GM12878 (cell line): ENCODE measurements at regions not wholly inside any gene's neighbourhood (a gene's known extent, or its start where the extent isn't known, plus 50 kb on each side); places are given as distances from the start of the nearest gene placed in this dataset.

ENCODE experiments used
- ATAC-seq: fragments of 200-7000 bp; cut with Tn5 transposase; 3 replicates; pipeline ENCODE4 v1.9.1; 2020; ENCODE audit warnings: mild to moderate bottlenecking, moderate library complexity
- BruUV-seq: library from RNA; stranded (reverse); fragments of 400-500 nt; replicated peaks from 2 replicates; lab custom pipeline; 2021; lab: Mats Ljungman, UMichigan
- CTCF ChIA-PET: fragments of 300-600 bp; sonication (Branson Sonifier 250); formaldehyde crosslinking; extraction: SDS; loops from one replicate; lab custom pipeline; 2021; ENCODE audit warnings: inconsistent platforms; lab: Yijun Ruan, JAX
- POLR2A ChIA-PET: fragments of 350-600 bp; formaldehyde crosslinking; extraction: SDS; loops from one replicate; lab custom pipeline; 2021; ENCODE audit warnings: inconsistent platforms; lab: Charles Lee
- RAD21 ChIA-PET: fragments of 300-600 bp; sonication (Branson Sonifier 250); formaldehyde crosslinking; loops from one replicate; lab custom pipeline; 2023; ENCODE audit warnings: antibody characterized with exemption; ENCODE audit not compliant: unreplicated experiment; lab: Charles Lee
- SMC1A ChIA-PET: fragments of 300-600 bp; sonication (Branson Sonifier 250); formaldehyde crosslinking; loops from one replicate; lab custom pipeline; 2023; ENCODE audit not compliant: unreplicated experiment, uncharacterized antibody; lab: Charles Lee
- DNase-seq: peaks from one replicate; pipeline ENCODE4 v3.0.0-alpha.2; 2011; ENCODE audit warnings: low read depth, low spot score
- FAIRE-seq: peaks from 3 replicates; lab custom pipeline; 2011; peaks lifted over from hg19 to GRCh38; lab: Jason Lieb, UNC
- H2AFZ ChIP-seq: 2 replicates; pipeline ENCODE4 v1.6.0; 2011; ENCODE audit warnings: low read depth, low read length, control low read depth; ENCODE audit not compliant: control insufficient read depth
- H3K27ac ChIP-seq: 2 replicates; pipeline ENCODE4 v1.5.1; 2011; ENCODE audit warnings: control low read depth; ENCODE audit not compliant: control insufficient read depth, insufficient read depth
- H3K27me3 ChIP-seq, 2 experiments: replicated peaks in 1 of 2; 2 replicates each; pipeline versions ENCODE4 v1.6.0 to v1.6.1; 2011; ENCODE audit warnings: low read length in 1 of 2; ENCODE audit not compliant: control insufficient read depth in 2 of 2, insufficient read depth in 2 of 2
- H3K36me3 ChIP-seq, 2 experiments: 2 replicates each; pipeline ENCODE4 v1.5.1; 2011; ENCODE audit warnings: low read length in 1 of 2; ENCODE audit not compliant: control insufficient read depth in 2 of 2, insufficient read depth in 2 of 2
- H3K4me1 ChIP-seq: 2 replicates; pipeline ENCODE4 v1.6.1; 2011; ENCODE audit warnings: mild to moderate bottlenecking, low read length, moderate library complexity, mixed read lengths; ENCODE audit not compliant: control insufficient read depth, insufficient read depth
- H3K4me2 ChIP-seq: 2 replicates; pipeline ENCODE4 v1.6.0; 2011; ENCODE audit warnings: control low read depth; ENCODE audit not compliant: control insufficient read depth, insufficient read depth
- H3K4me3 ChIP-seq: fragments of 200-600 bp; sonication (generic); 2 replicates; pipeline ENCODE4 v1.5.1; 2016
- H3K79me2 ChIP-seq: 2 replicates; pipeline ENCODE4 v1.6.0; 2011; ENCODE audit warnings: low read length; ENCODE audit not compliant: control insufficient read depth, insufficient read depth
- H3K9ac ChIP-seq: 2 replicates; pipeline ENCODE4 v1.8.0; 2011; ENCODE audit warnings: low read length, control low read depth, mixed read lengths; ENCODE audit not compliant: control insufficient read depth, insufficient read depth
- H3K9me3 ChIP-seq: replicated peaks from 3 replicates; pipeline ENCODE4 v1.5.1; 2011; ENCODE audit warnings: mild to moderate bottlenecking, low read length; ENCODE audit not compliant: control insufficient read depth, insufficient read depth
- H4K20me1 ChIP-seq: 2 replicates; pipeline ENCODE4 v1.6.0; 2011; ENCODE audit not compliant: control insufficient read depth, insufficient read depth
- ASH2L ChIP-seq: fragments of 300-600, 200-600 bp; sonication (generic); IDR thresholded peaks from 2 replicates; pipeline ENCODE4 v1.6.1; 2017; ENCODE audit warnings: low read depth, mild to moderate bottlenecking, borderline replicate concordance
- JUND ChIP-seq: IDR thresholded peaks from 2 replicates; pipeline ENCODE4 v1.6.1; 2012; ENCODE audit warnings: low read depth, mild to moderate bottlenecking, low read length, improper control_type of control experiment, moderate library complexity
- NR2F1 ChIP-seq: fragments of 450-650 bp; conservative IDR thresholded peaks from 2 replicates; pipeline ENCODE4 v1.6.1; 2017; ENCODE audit warnings: mild to moderate bottlenecking
- PAX8 ChIP-seq: fragments of 450-650 bp; IDR thresholded peaks from 2 replicates; pipeline ENCODE4 v1.6.1; 2017; ENCODE audit warnings: mild to moderate bottlenecking, moderate library complexity
- SIN3A ChIP-seq: IDR thresholded peaks from 2 replicates; pipeline ENCODE4 v1.6.1; 2012; ENCODE audit warnings: low read depth, low read length, improper control_type of control experiment
- STAT1 ChIP-seq: fragments of 450-650 bp; conservative IDR thresholded peaks from 2 replicates; pipeline ENCODE4 v1.6.1; 2014; ENCODE audit warnings: antibody characterized with exemption, mild to moderate bottlenecking
- TCF3 ChIP-seq: IDR thresholded peaks from 2 replicates; pipeline ENCODE4 v1.6.1; 2012; ENCODE audit warnings: low read depth, mild to moderate bottlenecking, low read length, borderline replicate concordance; ENCODE audit not compliant: insufficient read depth
- ZBTB4 ChIP-seq: fragments of 450-650 bp; formaldehyde crosslinking; IDR thresholded peaks from 2 replicates; pipeline ENCODE4 v1.4.0; 2022; ENCODE audit warnings: mild to moderate bottlenecking, moderate library complexity
- WGBS: methylation state at CpG from one replicate; pipeline ENCODE4 v1.1.6; 2016; ENCODE audit warnings: low lambda C conversion rate; ENCODE audit not compliant: insufficient replicate concordance, insufficient coverage; ENCODE audit errors: missing lambda C conversion rate; 5-methylcytosine and 5-hydroxymethylcytosine counted together
- in situ Hi-C: fragments of 300-500 bp; cut with MboI; formaldehyde crosslinking; loops from 9 replicates; pipeline ENCODE4 v1.14.3; 2018; ENCODE audit warnings: mixed read lengths
- intact Hi-C: fragments of 100-400 bp; cut with micrococcal nuclease; formaldehyde crosslinking; loops from one replicate; pipeline ENCODE4 v1.14.2; 2022; ENCODE audit not compliant: unreplicated experiment

- no TSS peak for BruUV-seq
- Histone ChIP-seq H3K36me3 (no peaks in the 10 kb centered on the region), H3K79me2 (no peaks in the 10 kb centered on the region), H3K4me2 (no peak overlapping the region; the same call in 1 of the 2 replicates), H3K9ac (no peak overlapping the region), H3K9me3 (no peaks in the 10 kb centered on the region; the same call in 2 of the 3 replicates), H3K4me1 (peaks cover 13% of the 10 kb centered on the region), H3K4me3 (no peak overlapping the region), H2AFZ (no peak overlapping the region), H3K27me3 (no peaks in the 10 kb centered on the region), H4K20me1 (no peaks in the 10 kb centered on the region), H3K27ac (no peak overlapping the region)
- SMC1A ChIA-PET: interaction anchor here (0.8 to 2.1 kb wide), 6 partner anchors 10 to 393 kb away, joined by 3 to 16 read pairs (median 4); no protein-coding TSS in a partner anchor
- intact Hi-C loops (no loop called here), in situ Hi-C loops (no loop called here)
- FAIRE-seq: no peak
- ATAC-seq: no peak
- DNase-seq: no peak
- POLR2A ChIA-PET: interaction anchor here (0.9 to 1.8 kb wide), 2 partner anchors 9 to 43 kb away, joined by 3 to 6 read pairs; no protein-coding TSS in a partner anchor
- RAD21 ChIA-PET: interaction anchor here (0.9 to 1.2 kb wide), 2 partner anchors 9 to 105 kb away, joined by 3 to 9 read pairs; no protein-coding TSS in a partner anchor
- WGBS: 96% methylated on average over 7 of the region's 7 CpGs
- CTCF ChIA-PET: interaction anchor here (0.9 to 1.2 kb wide), 2 partner anchors 19 to 61 kb away, joined by 3 to 4 read pairs; no protein-coding TSS in a partner anchor
- TF ChIP-seq STAT1 (no peak), ASH2L (no peak), ZBTB4 (CRISPR knock-in tag) (no peak), NR2F1 (no peak), PAX8 (no peak), JUND (no peak), TCF3 (no peak), SIN3A (no peak)
Observed at GRCh38 chr10:62741996-62742395, 62.5 kb upstream of the ADO start.
